ENCODE measurements at regions not wholly inside any gene's neighbourhood (a gene's known extent, or its start where the extent isn't known, plus 50 kb on each side); places are given as distances from the start of the nearest gene placed in this dataset.

- DNase-seq (ENCODE audit: low read depth in 3 of 3, low spot score in 1 of 3): no peak
Observed at GRCh38 chr4:111639876-111640275, 505.4 kb upstream of the FAM241A start.

GRCh38 chr4:111641813-111642579 lies 503.3 kb upstream of the FAM241A start:
- DNase-seq (ENCODE audit: low read depth in 3 of 3, low spot score in 1 of 3): no peak

- no peak for DNase-seq (ENCODE audit: low read depth in 3 of 3, low spot score in 1 of 3)
Observed at GRCh38 chr4:111648056-111648455, 497.2 kb upstream of the FAM241A start.

- DNase-seq (ENCODE audit: low read depth in 3 of 3, low spot score in 1 of 3): no peak
Observed at GRCh38 chr4:111649308-111649707, 495.9 kb upstream of the FAM241A start.

GRCh38 chr4:111650146-111650545 lies 495.1 kb upstream of the FAM241A start:
- no peak for DNase-seq (ENCODE audit: low read depth in 3 of 3, low spot score in 1 of 3)

GRCh38 chr4:111650674-111651086 lies 494.6 kb upstream of the FAM241A start:
- DNase-seq (ENCODE audit: low read depth in 3 of 3, low spot score in 1 of 3): no peak

- no peak for DNase-seq (ENCODE audit: low read depth in 3 of 3, low spot score in 1 of 3)
Observed at GRCh38 chr4:111652236-111652635, 493.0 kb upstream of the FAM241A start.

GRCh38 chr4:111652986-111653385 lies 492.3 kb upstream of the FAM241A start:
- no peak for DNase-seq (ENCODE audit: low read depth in 3 of 3, low spot score in 1 of 3)

- no peak for DNase-seq (ENCODE audit: low read depth in 3 of 3, low spot score in 1 of 3)
Observed at GRCh38 chr4:111662496-111662895, 482.8 kb upstream of the FAM241A start.

GRCh38 chr4:111664308-111664945 lies 480.8 kb upstream of the FAM241A start:
- DNase-seq (ENCODE audit: low read depth in 3 of 3, low spot score in 1 of 3): no peak

GRCh38 chr4:111666826-111667360 lies 478.4 kb upstream of the FAM241A start:
- DNase-seq (ENCODE audit: low read depth in 3 of 3, low spot score in 1 of 3): no peak

GRCh38 chr4:111671756-111672155 lies 473.5 kb upstream of the FAM241A start:
- no peak for DNase-seq (ENCODE audit: low read depth in 3 of 3, low spot score in 1 of 3)

- DNase-seq (ENCODE audit: low read depth in 3 of 3, low spot score in 1 of 3): no peak
Observed at GRCh38 chr4:111675746-111676145, 469.5 kb upstream of the FAM241A start.

- DNase-seq (ENCODE audit: low read depth in 3 of 3, low spot score in 1 of 3): no peak
Observed at GRCh38 chr4:111676533-111676932, 468.7 kb upstream of the FAM241A start.

GRCh38 chr4:111678479-111678878 lies 466.8 kb upstream of the FAM241A start:
- no peak for DNase-seq (ENCODE audit: low read depth in 3 of 3, low spot score in 1 of 3)

GRCh38 chr4:111678908-111679307 lies 466.3 kb upstream of the FAM241A start:
- DNase-seq (ENCODE audit: low read depth in 3 of 3, low spot score in 1 of 3): no peak

GRCh38 chr4:111681270-111681669 lies 464.0 kb upstream of the FAM241A start:
- no peak for DNase-seq (ENCODE audit: low read depth in 3 of 3, low spot score in 1 of 3)

- DNase-seq (ENCODE audit: low read depth in 3 of 3, low spot score in 1 of 3): no peak
Observed at GRCh38 chr4:111681751-111682150, 463.5 kb upstream of the FAM241A start.

GRCh38 chr4:111685205-111685604 lies 460.0 kb upstream of the FAM241A start:
- no peak for DNase-seq (ENCODE audit: low read depth in 3 of 3, low spot score in 1 of 3)

- DNase-seq (ENCODE audit: low read depth in 3 of 3, low spot score in 1 of 3): no peak
Observed at GRCh38 chr4:111689214-111689613, 456.0 kb upstream of the FAM241A start.

- DNase-seq (ENCODE audit: low read depth in 3 of 3, low spot score in 1 of 3): no peak
Observed at GRCh38 chr4:111689731-111690130, 455.5 kb upstream of the FAM241A start.

- DNase-seq (ENCODE audit: low read depth in 3 of 3, low spot score in 1 of 3): no peak
Observed at GRCh38 chr4:111693758-111694157, 451.5 kb upstream of the FAM241A start.
